HG03520 (cell line): ENCODE measurements at regions not wholly inside any gene's neighbourhood (a gene's known extent, or its start where the extent isn't known, plus 50 kb on each side); places are given as distances from the start of the nearest gene placed in this dataset.
"Not testable (repeated sequence)": the region's sequence is repeated elsewhere in the genome, so short reads cannot be mapped to it uniquely, and the experiment has no call there.

ENCODE experiments used
- ATAC-seq: cut with Tn5 transposase; IDR thresholded peaks from one replicate; pipeline ENCODE4 v1.9.1; 2021; ENCODE audit warnings: mild to moderate bottlenecking, moderate library complexity; ENCODE audit not compliant: unreplicated experiment

- ATAC-seq = no peak
These were observed 236.6 kb downstream of the MFSD1 start for GRCh38 chr3:159038405-159038804.

GRCh38 chr3:159039286-159039685 lies 237.4 kb downstream of the MFSD1 start:
- ATAC-seq = no peak

- ATAC-seq = no peak
These were observed 243.5 kb downstream of the MFSD1 start for GRCh38 chr3:159045279-159045885.

GRCh38 chr3:159047361-159047760 lies 245.5 kb downstream of the MFSD1 start:
- ATAC-seq = no peak

- ATAC-seq = not testable (repeated sequence)
These were observed 250.6 kb downstream of the MFSD1 start for GRCh38 chr3:159052494-159052893.

GRCh38 chr3:159057621-159058020 lies 255.8 kb downstream of the MFSD1 start:
- ATAC-seq = no peak

GRCh38 chr3:159058859-159059258 lies 257.0 kb downstream of the MFSD1 start:
- no peak for ATAC-seq

GRCh38 chr3:159059395-159059794 lies 257.5 kb downstream of the MFSD1 start:
- no peak for ATAC-seq

- ATAC-seq = peak; percentile 58
These were observed 261.0 kb downstream of the MFSD1 start for GRCh38 chr3:159062734-159063410.

GRCh38 chr3:159069091-159069490 lies 267.2 kb downstream of the MFSD1 start, which contains the start of gene IQCJ:
IQCJ (plus strand) TSS chr3:159069319.
- no peak for ATAC-seq

- no peak for ATAC-seq
These were observed 268.1 kb downstream of the MFSD1 start for GRCh38 chr3:159069866-159070425.

GRCh38 chr3:159074756-159075701 lies 273.2 kb downstream of the MFSD1 start:
- ATAC-seq = no peak

GRCh38 chr3:159077860-159078259 lies 276.0 kb downstream of the MFSD1 start:
- no peak for ATAC-seq

- ATAC-seq = no peak
These were observed 278.4 kb downstream of the MFSD1 start for GRCh38 chr3:159080256-159080655.

- no peak for ATAC-seq
These were observed 279.0 kb downstream of the MFSD1 start for GRCh38 chr3:159080821-159081220.

- no peak for ATAC-seq
These were observed 280.7 kb downstream of the MFSD1 start for GRCh38 chr3:159082519-159082918.

GRCh38 chr3:159091936-159092335 lies 290.1 kb downstream of the MFSD1 start:
- no peak for ATAC-seq

- no peak for ATAC-seq
These were observed 300.1 kb downstream of the MFSD1 start for GRCh38 chr3:159102001-159102400.

- ATAC-seq = no peak
These were observed 310.9 kb downstream of the MFSD1 start for GRCh38 chr3:159112724-159113123.

GRCh38 chr3:159113221-159113875 lies 311.5 kb downstream of the MFSD1 start:
- ATAC-seq = no peak

- ATAC-seq = no peak
These were observed 312.7 kb downstream of the MFSD1 start for GRCh38 chr3:159114582-159114981.
